HG02642 (cell line): ENCODE measurements at regions not wholly inside any gene's neighbourhood (a gene's known extent, or its start where the extent isn't known, plus 50 kb on each side); places are given as distances from the start of the nearest gene placed in this dataset.
"Not testable (repeated sequence)": the region's sequence is repeated elsewhere in the genome, so short reads cannot be mapped to it uniquely, and the experiment has no call there.

Experiments
- ATAC-seq: cut with Tn5 transposase; IDR thresholded peaks from one replicate; pipeline ENCODE4 v1.9.1; 2021; ENCODE audit warnings: mild to moderate bottlenecking; ENCODE audit not compliant: unreplicated experiment, poor library complexity

DNA sequence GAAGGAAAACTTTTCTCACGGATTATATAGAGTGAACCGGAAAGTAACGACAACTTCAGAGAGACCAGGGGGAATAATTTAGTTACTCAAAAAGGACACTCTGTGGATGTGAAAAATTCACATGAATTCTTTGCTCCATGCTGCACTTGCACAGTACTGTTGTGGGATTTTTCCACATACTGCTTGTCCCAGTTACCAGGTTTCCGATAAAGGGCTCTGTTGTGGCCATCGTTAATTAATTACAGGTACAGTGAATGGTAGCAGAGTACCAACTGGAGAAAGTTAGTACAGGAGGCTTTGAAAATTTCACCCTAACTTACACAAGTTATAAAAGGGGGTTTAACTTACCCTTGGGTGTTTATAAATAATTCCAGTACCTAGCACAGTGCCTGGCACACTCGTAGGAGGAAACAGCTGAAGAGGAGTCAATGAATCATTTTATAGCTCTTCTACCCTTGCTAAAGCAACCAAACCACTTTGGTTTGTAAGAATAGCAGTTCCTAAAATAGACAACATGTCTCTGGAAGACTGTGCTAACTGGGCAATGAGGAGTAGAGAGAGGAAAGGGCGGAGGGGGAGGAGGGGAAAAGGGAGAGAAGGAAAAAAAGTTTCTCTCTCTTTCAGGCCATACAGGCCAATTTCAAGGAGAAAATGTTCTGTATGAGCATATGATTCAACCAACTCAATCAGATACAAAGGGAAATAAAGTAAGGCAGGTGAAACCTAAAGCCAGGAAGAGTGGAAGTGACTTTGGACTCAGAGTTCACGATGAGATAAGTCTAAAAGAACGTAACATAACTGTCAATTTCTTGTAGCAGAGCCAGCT is 98.3 kb upstream of the MAGI3 start:
- ATAC-seq, result no peak

DNA sequence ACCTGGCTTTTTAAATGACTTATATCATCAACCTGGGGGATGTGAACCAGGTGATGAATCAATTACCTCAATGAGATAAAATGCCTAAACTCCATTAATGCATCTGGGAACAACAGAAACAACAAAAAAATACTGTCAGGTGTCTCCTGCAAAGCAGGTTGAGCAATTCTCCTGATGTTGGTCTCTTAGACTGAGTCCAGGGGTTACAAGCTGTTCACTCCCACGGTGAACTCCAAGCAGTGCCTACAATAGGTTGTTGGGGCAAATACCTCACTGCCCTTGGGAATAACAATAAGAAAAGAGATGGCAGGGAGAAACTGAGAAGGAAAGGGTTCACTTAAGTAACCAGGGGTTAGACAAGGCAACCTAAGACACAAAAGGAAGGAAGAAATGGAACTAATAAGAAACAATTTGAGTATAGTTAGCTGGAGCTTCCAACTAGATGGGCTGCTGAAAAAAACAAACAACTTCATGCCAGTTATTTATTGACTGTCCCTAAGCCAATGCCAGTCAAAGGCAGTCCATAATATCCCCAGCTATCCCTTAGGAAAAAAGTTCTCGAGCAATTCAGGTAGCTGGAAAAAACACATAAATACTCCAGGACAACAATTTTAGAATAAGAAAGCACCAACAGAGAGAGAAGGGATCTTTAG is 97.6 kb upstream of the MAGI3 start:
- no peak for ATAC-seq

DNA sequence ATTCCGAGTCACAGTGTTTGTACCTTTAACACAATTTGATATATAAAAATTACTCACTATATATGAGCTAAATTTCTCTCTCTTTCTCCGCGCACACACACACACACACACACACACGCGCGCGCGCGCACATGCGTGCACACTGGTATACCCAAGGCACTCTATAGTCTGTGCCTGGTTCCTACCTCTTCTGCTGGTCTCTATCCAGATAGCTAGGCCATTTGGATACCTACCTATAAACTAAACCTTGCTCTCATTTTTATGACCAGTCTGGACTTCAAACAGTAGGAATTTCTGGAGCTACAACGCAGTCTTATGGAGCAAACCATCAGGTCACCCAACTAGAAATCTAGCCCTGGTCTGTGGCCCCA is 97.1 kb upstream of the MAGI3 start:
- ATAC-seq, result no peak

DNA sequence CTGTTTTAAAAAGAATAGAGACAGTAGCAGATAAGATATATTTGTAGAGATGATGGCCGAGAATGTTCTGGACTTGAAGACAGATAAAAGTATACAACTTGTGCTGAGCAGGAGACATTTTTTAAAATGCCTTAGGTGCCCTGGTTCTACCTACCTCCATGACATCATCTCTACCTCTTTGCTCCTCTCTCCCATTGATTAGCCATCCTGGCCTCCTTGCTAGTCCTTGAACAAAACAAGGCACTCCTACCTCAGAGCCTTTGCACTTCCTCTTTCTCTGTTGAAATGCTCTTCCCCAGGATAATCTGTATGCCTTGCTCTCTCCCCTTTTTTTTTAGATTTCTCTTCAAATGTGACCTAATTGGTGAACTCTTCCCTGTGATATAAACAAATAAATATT is 92.6 kb upstream of the MAGI3 start:
- no peak for ATAC-seq

DNA sequence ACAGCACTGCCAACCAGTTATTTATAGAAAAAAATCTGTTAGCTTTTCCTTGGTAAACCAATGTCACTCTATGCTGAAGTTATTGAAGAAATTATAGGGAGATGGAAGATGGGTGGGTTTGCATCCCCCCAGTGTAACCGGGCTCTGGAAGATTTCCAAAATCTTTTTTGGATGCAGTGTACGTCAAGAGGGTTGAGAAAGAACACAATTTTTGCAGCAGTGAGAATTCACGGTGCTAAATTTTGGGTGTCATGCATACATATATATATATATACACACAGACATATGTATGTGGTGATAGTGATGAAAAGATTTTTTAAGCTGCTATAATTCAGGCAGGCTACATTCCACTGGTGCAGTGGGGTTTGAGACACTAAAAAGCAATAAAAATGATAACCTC is 91.4 kb upstream of the MAGI3 start:
- ATAC-seq, result no peak

DNA sequence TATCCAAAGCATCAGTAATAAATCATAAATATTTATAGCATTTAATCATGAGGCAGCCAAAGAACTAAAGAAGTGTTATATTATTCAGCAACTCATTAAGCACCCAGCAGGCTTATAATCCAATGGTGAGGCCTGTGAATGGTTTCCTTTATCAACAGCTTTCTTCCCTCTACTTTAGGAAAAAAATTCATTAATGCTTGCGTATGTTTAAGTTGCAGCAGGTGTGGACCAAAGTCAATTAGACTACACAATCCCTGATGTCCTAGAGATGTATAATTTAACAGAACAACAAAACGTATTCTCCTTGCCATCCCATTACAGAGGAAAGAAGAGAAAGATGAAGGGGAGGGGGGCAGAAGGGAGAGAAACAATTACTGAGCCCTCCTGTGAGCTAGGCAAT is 87.7 kb upstream of the MAGI3 start:
- ATAC-seq, result no peak

DNA sequence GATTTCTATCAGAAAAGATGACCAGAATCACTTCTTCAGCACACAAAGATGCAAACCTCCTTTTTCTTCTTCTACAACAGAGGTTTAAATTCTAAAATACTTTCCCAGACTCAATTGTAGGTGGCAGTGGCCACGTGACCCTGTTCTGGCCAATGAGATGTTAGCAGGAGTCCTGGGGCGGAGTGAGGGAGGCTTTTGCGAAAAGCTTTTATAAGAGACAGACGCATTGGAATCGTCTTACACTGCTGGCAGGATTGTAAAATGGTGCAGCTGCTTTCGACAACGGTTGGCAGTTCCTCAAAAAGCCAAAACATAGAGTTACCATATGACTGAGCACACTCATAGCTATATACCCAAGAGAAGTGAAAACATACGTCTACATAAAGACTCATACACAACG is 87.0 kb upstream of the MAGI3 start:
- ATAC-seq, result no peak

DNA sequence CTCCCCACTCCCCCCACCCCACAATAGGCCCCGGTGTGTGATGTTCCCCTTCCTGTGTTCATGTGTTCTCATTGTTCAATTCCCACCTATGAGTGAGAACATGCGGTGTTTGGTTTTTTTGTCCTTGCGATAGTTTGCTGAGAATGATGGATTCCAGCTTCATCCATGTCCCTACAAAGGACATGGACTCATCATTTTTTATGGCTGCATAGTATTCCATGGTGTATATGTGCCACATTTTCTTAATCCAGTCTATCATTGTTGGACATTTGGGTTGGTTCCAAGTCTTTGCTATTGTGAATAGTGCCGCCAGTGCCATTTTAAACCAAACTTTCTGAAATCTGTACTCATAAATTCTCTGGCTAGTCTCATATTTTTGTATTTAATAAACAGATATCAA is 85.3 kb upstream of the MAGI3 start:
- ATAC-seq, result not testable (repeated sequence)

DNA sequence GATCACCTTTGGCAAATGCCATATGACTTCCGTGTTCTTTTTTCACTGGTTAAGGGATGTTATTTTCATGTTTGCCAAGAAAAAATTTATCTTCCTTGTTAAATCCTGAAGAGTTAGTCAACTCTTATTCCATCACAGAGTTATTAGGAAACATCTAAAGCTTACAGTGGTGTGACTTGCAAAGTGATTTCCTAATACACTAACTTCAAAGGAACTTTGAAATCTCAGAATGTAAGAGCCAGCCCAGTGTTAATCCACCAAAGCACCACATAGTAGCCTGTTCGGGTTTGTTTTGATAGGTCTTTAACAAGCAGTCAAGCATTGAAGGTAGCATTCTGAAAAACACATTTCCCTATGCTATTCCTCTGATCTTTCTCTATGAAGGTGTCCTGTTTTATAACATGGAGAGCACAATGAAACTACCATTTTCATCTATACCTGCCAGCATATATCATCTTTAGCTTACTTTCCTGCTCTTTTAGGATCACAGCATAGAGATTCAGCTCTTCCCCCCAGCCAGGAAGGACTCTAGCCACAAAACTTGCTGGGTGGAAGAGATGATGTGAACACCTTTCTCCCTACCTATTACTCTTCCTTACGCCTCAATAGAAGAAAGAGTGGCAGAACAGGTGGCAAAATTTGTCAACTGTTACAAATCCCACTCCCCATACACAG is 82.4 kb upstream of the MAGI3 start:
- no peak for ATAC-seq

DNA sequence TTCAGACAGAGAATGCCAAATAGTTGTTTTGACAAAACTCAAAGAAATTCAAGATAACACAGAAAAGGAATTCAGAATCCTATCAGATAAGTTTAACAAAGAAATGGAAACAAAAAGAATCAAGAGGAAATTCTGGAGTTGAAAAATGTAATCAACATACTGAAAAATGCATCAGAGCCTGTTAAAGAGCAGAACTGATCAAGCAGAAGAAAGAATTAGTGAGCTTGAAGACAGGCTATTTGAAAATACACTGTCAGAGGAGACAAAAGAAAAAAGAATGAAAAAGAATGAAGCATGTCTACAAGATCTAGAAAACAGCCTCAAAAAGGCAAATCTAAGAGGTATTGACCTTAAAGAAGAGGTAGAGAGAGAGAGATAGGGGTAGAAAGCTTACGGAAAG is 77.7 kb upstream of the MAGI3 start:
- ATAC-seq, result not testable (repeated sequence)

DNA sequence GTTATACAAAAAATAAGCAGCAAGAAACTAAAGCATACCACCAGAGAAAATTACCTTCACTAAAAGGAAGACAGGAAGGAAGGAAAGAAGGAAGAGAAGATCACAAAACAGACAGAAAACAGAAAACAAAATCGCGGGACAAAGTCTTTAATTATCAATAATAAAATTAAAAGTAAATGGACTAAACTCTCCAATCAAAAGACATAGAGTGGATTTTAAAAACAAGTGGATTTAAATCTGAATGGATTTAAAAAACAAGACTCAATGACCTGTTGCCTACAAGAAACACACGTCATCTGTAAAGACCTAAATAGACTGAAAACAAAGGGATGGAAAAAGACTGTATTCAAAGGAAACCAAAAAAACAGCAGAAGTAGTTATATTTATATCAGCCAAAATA is 75.7 kb upstream of the MAGI3 start:
- ATAC-seq, result no peak

DNA sequence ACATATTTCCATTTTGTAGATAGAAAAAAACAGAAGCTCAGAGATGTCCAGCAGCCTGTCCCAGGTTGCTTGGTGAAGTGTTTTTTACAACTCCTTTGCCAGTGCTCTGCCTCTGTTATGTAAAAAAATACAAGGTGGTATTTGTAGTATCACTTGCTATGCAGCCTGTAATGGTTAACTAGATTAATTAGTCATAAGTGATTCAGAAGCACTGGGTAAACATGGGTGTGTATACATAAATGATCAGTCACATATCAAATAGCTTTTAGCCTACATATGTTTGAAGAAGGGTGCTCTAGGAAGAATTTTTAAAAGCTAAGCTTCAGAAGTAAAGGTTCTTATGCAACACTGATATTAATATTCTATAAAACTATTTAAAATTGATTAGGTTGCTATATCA is 70.0 kb upstream of the MAGI3 start:
- no peak for ATAC-seq

DNA sequence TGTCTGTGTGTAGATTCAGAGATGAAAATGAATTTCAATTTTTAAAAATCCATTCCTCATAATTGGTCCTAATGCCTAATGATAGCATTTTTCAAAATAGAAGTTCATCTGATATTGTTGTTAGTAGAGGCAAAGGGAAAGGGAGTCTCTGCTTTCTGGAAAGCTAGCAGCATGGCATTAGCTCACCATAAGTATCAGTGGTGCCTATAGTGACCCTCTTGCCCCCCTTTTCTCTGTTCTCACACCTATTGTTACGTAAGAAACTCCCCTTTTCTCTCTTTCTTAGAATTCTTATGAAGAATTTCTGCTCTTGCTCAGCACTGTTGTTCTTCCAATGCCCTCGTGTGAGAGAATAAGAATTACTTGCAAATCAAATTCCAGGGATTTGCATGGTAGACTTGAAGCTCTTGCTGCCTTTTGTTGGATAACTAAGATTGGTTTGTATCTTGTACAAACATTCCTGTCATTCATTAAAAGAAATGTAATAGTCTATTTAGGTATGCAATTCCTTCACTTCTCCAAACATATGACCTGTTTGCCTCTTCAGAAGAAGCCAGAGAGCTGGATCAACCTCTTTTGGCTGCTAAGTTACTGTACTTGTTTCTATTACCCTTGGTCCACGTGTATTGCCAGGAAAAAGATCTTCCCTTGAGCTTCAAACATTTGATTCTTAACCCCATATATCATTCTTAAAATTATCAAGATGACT is 69.2 kb upstream of the MAGI3 start:
- no peak for ATAC-seq

DNA sequence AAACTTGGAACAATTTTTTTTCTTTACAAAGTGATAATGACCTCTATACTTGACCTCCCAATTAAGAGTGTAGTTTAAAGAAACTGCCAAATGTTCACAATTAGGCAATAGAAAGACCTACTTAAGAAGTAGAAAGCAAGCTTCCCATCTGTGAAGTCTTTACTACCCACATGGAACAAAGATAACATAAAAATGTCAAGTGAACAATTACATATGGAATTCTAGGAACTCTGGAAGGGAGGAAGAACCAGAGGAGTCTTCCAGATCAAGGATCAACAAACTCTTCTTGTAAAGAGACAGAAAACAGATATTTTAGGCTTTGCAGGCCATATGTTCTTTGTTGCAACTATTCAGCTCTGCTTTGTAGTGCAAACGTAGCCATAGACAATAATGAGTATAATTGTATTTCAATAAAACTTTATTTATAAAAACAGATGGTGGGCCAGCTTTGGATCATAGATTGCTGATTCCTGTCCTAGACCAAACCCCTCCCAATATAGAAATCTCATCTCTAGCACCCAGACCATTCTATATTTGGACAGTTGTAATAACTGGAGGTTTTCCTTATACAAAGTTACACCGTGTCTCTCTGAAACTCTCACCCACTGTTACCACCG is 68.4 kb upstream of the MAGI3 start:
- no peak for ATAC-seq

DNA sequence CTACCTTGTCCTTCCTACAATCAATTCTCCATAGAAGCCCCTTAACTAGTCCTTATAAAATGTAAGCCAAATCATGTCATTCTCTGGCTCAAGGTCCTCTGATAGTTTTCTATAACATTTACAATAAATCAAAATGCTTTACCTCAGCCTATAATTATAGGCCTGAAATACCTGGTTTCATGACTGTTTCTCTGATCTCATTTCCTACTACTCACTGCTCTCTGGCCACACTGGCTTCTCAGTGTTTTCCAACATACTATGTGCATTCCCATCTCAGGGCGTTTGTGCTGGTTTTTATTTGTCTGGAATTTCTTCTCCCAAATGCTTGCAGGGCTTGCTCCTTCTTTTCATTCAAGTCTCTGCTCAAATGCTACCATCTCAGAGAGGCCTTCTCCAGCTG is 67.9 kb upstream of the MAGI3 start:
- no peak for ATAC-seq

DNA sequence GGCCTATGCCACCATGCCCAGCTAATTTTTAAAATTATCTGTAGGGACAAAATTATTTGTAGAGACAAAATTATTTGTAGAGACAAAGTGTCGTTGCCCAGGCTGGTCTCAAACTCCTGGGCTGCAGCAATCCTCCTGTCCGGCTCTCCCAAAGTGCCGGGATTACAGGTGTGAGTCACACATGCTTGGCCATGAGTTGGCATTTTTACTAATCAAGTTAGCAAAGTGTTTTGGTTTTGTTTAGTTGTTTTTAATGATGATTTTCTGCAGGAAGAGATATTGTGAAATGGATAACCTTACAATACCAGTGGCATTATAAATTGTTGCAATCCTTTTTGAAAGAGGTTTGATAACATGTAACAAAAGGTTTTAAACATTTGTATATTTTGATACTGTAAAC is 65.3 kb upstream of the MAGI3 start:
- no peak for ATAC-seq

DNA sequence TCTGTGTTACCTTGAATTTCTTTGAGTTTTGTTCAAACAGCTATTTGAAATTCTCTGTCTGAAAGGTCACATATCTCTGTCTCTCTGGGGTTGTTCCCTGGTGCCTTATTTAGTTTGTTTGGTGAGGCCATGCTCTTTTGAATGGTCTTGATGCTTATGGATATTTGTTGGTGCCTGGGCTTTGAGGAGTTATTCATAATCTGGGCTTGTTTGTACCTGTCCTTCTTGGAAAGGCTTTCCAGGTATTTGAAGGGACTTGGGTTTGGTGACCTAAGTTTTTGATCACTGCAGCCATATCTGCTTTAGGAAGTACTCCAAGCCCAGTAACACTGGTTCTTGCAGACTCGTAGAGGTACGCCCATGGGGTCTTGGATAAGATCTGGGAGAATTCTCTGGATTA is 63.3 kb upstream of the MAGI3 start:
- ATAC-seq, result no peak

DNA sequence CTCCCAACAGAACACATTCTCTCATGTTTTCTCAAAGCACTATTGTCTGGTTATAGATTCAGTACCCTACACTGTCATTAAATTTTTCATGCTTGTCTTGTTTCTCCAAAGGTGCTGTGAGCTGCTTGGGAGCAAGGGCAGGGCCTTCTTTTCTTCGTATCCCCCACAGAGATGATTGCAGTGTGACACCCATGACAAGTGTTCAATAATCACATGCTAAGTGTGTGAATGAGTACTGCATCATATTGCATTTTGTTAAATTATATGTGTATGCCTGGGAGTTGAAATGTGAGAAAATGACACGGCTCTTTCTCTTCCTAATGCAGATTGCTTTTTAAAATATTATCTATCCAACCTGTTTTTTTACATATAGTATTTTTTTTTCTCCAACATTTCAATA is 57.3 kb upstream of the MAGI3 start:
- ATAC-seq, result no peak

DNA sequence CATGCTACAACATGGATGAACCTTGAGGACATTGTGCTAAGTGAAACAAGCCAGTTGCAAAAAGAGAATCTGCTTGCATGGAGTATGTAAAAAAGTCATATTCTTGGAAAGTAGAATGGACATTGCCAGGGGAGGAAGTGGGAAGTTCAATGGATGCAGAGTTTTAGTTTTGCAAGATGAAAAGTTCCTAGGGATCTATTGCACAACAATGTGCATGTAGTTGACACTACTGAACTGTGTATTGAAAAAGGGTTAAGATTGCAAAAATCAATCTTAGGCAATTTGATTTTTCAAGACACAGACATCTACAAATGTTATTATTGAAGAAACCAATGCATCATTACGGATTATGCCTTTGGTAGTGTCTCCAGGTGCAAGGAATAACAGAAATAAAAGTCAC is 50.3 kb upstream of the MAGI3 start:
- no peak for ATAC-seq
